ENCODE measurements at regions not wholly inside any gene's neighbourhood (a gene's known extent, or its start where the extent isn't known, plus 50 kb on each side); places are given as distances from the start of the nearest gene placed in this dataset.

DNA sequence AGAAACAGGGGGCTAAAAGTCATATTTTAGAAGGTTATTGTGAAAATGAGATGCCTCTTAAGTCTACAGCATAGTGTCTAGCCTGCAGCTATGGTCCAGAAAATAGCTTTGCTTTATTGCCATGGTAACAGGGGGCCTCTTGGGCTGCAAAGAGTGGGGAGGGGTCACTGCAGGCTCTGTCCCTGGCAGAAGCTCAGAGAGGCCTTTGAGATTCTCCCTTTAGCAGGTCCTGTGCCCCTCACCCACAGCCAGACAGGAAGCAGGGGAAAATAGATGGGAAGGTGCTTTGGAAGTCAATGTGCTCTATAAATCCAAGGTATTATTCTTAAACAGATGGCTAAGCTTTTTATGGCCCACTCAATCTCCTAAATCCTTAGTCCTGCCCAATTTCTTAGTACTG, 1021.3 kb upstream of the GYPC start:
- TF ChIP-seq POLR2A (IDR thresholded peaks at IDR 0.05): no peak
- TF ChIP-seq, protein P1, sequence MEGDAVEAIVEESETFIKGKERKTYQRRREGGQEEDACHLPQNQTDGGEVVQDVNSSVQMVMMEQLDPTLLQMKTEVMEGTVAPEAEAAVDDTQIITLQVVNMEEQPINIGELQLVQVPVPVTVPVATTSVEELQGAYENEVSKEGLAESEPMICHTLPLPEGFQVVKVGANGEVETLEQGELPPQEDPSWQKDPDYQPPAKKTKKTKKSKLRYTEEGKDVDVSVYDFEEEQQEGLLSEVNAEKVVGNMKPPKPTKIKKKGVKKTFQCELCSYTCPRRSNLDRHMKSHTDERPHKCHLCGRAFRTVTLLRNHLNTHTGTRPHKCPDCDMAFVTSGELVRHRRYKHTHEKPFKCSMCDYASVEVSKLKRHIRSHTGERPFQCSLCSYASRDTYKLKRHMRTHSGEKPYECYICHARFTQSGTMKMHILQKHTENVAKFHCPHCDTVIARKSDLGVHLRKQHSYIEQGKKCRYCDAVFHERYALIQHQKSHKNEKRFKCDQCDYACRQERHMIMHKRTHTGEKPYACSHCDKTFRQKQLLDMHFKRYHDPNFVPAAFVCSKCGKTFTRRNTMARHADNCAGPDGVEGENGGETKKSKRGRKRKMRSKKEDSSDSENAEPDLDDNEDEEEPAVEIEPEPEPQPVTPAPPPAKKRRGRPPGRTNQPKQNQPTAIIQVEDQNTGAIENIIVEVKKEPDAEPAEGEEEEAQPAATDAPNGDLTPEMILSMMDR (IDR thresholded peaks at IDR 0.05): no peak

All from right lobe of liver (tissue), 4 donors.